GM12875 (cell line): ENCODE measurements at regions not wholly inside any gene's neighbourhood (a gene's known extent, or its start where the extent isn't known, plus 50 kb on each side); places are given as distances from the start of the nearest gene placed in this dataset.

Experiments
- H3K4me3 ChIP-seq: one replicate; pipeline ENCODE4 v1.5.1; 2011; ENCODE audit warnings: low read depth, low read length, control low read depth
- TF ChIP-seq, protein P1 (sequence below): IDR thresholded peaks from 2 replicates; pipeline ENCODE4 v1.5.1; 2011; ENCODE audit warnings: low read depth, mild to moderate bottlenecking, control low read depth, inconsistent platforms, low read length, moderate library complexity, borderline replicate concordance; ENCODE audit not compliant: insufficient read depth

DNA sequence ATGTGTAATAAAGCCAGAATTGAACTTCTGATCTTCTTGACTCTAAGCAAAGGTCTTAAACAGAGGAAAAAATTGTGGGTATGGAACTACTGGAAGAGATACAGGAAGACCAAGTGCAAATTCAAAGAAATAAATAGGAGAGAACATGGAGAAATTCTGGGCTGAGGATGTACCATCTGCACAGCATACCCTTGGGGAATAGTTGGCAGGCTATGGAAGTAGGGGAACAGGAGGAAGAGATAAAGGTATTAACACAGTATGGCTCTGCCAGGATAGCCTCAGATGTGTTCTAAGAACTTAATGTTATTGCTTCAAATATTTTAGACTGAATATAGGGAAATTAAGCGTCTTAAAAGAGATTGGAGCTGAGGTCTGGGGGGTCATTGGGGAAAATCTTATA, 485.4 kb downstream of the CNTN3 start:
- no peak overlapping the region for H3K4me3 ChIP-seq
- TF ChIP-seq, protein P1, sequence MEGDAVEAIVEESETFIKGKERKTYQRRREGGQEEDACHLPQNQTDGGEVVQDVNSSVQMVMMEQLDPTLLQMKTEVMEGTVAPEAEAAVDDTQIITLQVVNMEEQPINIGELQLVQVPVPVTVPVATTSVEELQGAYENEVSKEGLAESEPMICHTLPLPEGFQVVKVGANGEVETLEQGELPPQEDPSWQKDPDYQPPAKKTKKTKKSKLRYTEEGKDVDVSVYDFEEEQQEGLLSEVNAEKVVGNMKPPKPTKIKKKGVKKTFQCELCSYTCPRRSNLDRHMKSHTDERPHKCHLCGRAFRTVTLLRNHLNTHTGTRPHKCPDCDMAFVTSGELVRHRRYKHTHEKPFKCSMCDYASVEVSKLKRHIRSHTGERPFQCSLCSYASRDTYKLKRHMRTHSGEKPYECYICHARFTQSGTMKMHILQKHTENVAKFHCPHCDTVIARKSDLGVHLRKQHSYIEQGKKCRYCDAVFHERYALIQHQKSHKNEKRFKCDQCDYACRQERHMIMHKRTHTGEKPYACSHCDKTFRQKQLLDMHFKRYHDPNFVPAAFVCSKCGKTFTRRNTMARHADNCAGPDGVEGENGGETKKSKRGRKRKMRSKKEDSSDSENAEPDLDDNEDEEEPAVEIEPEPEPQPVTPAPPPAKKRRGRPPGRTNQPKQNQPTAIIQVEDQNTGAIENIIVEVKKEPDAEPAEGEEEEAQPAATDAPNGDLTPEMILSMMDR = no peak

DNA sequence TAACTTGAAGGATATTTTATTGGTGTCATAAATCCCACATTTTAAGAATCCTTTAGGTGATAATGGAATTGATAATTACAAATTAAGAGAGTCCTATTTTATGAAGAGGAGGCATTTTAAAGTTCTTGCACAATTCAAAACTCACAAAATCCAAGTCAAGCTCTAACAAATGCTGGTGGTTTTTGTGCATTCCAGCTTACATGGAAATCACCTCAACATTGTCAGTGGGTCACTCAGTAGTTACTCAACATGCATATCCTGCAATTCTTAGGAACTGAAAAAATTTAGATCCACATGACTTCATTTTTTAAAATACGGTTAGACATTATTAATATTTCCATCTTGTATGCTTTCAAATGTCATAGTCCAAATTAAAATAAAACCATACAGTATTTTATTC, 487.2 kb downstream of the CNTN3 start:
- TF ChIP-seq, protein P1 = no peak
- no peak overlapping the region for H3K4me3 ChIP-seq

DNA sequence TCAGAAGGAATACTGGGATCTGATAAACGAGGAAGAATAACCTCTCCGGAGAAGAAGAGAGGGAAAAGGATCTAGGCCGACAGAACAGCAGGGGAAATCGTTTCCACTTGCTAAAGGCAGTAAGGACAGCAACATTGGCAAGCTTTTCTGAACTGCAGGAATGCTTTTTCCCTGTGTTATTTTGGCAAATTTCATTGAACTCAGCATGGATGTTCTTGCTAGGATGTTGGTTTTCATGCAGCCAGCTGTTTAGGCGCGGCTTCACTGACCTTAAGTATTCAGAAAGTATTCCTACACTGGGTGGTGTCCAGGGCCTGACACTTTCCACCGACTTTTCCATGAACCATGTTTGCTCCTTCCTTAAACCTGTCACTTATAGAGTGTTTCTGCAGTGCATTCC, 489.7 kb downstream of the CNTN3 start:
- TF ChIP-seq, protein P1 = no peak

DNA sequence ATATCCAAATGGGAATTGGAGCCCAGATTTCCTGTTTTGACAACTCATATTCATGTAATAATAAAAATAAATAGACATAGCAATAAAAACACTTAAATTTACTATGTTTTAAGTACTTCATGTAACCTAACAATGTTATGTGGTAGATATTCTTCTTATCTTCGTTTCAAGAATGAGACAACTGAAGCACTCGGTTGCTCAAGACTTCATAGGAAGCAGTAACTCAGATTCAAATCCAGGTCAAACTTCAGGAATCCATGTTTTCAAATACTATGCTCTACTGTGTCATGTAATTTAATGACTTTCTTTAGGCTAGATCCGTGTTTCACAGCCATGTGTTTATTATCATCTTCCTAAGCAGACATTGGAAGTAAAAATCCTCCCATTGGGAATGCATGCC, 492.2 kb downstream of the CNTN3 start:
- TF ChIP-seq, protein P1 = no peak

More for the DNA sequence above, 489.7 kb downstream of the CNTN3 start:
- H3K4me3 ChIP-seq = no peak overlapping the region

DNA sequence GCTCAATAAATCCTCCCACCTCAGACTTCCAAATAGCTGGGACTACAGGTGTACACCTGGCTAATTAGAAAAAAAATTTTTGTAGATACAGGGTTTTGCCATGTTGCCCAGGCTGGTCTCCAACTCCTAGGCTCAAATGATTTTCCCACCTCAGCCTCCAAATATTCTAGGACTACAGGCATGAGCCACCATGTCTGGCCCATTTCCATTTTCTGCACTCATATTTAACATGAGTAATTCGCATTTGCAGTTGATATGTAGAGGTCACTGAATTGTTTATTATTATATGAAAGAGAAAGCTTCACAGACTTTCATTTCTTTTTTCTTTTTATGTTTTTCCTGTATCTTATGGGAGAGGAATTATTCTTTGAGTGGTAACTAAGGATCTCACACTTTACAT, 492.7 kb downstream of the CNTN3 start:
- TF ChIP-seq, protein P1 = no peak
- H3K4me3 ChIP-seq = no peak overlapping the region

More for the DNA sequence above, 492.2 kb downstream of the CNTN3 start:
- no peak overlapping the region for H3K4me3 ChIP-seq

DNA sequence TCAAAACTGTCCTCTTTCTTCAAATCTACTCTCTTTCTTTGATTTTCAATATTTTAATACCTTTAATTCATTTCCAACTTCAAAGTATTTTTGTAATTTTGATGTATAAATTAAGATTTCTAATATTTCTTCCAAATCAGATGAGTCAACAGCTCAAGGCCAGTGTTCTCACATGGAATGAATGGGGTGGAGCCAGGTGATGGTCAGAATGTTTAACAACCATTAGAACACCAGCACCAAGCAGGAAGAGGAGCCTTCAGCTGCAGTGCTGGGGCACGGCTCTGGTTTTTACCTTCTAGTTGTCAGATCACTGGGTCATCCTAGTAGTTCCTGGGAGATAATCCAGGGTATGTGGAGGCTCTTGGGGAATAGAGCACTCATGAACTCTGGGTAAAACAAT, 494.5 kb upstream of the PDZRN3 start:
- TF ChIP-seq, protein P1 = no peak
- no peak overlapping the region for H3K4me3 ChIP-seq

DNA sequence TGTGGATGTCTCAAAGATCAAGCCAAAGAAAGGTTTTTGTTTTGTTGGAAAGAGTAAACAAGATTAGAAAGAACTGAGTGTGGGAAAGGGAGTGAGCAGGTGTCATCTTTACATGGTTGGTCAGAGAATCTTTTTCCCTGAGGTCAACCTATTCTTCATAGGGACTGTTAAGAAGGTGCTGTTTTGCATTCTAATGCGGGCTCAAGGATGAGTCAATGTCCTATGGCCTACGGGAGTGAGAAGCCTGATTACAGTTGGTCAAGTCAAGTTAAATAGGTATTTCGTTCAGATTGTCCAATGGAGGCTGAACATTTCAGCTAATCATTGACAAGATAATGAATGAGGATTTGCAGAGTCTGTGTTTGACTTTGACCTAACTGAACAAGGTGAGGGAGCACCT, 491.2 kb upstream of the PDZRN3 start:
- TF ChIP-seq, protein P1 = no peak
- no peak overlapping the region for H3K4me3 ChIP-seq
